Caco-2 (cell line): ENCODE measurements at regions not wholly inside any gene's neighbourhood (a gene's known extent, or its start where the extent isn't known, plus 50 kb on each side); places are given as distances from the start of the nearest gene placed in this dataset.

Experiments
- BruUV-seq: library from RNA; stranded (reverse); fragments of 400-500 nt; replicated peaks from 2 replicates; lab custom pipeline; 2021; lab: Mats Ljungman, UMichigan
- CTCF ChIA-PET: fragments of 300-600 bp; sonication (Branson Sonifier 250); formaldehyde crosslinking; loops from one replicate; lab custom pipeline; 2022; ENCODE audit warnings: antibody characterized with exemption; lab: Charles Lee
- POLR2A ChIA-PET: fragments of 300-600 bp; sonication (Branson Sonifier 250); formaldehyde crosslinking; loops from one replicate; lab custom pipeline; 2022; ENCODE audit warnings: antibody characterized with exemption; lab: Charles Lee
- DNase-seq, 2 experiments: peaks; one replicate each; pipeline versions ENCODE4 v3.0.0 to v3.0.0-alpha.2; 2020 to 2022
- H3K27me3 ChIP-seq: replicated peaks from 2 replicates; pipeline ENCODE4 v1.6.0; 2011; ENCODE audit warnings: low read length; ENCODE audit not compliant: control insufficient read depth, insufficient read depth
- H3K36me3 ChIP-seq: 2 replicates; pipeline ENCODE4 v1.5.1; 2011; ENCODE audit warnings: low read length; ENCODE audit not compliant: control insufficient read depth, insufficient read depth
- H3K4me1 ChIP-seq: fragments of 250-450 bp; sonication (Bioruptor Pico); 2 replicates; pipeline ENCODE4 v1.5.1; 2020; ENCODE audit warnings: mild to moderate bottlenecking
- H3K4me3 ChIP-seq: 2 replicates; pipeline ENCODE4 v1.5.1; 2011; ENCODE audit warnings: low read depth, mild to moderate bottlenecking, control low read depth, low read length
- H3K9me3 ChIP-seq: fragments of 250-450 bp; sonication (Bioruptor Pico); 2 replicates; pipeline ENCODE4 v1.5.1; 2020; ENCODE audit warnings: mild to moderate bottlenecking, moderate library complexity
- H3K27ac Mint-ChIP-seq: one replicate; pipeline ENCODE4 v1.8.0; 2022; ENCODE audit warnings: mixed read lengths; ENCODE audit not compliant: unreplicated experiment
- H3K27me3 Mint-ChIP-seq: one replicate; pipeline ENCODE4 v1.8.0; 2022; ENCODE audit warnings: mixed read lengths; ENCODE audit not compliant: insufficient read depth, unreplicated experiment
- H3K36me3 Mint-ChIP-seq: one replicate; pipeline ENCODE4 v1.8.0; 2022; ENCODE audit warnings: mild to moderate bottlenecking, mixed read lengths; ENCODE audit not compliant: insufficient read depth, unreplicated experiment
- H3K4me1 Mint-ChIP-seq: one replicate; pipeline ENCODE4 v1.8.0; 2022; ENCODE audit warnings: low read depth, mixed read lengths; ENCODE audit not compliant: unreplicated experiment
- H3K4me3 Mint-ChIP-seq: one replicate; pipeline ENCODE4 v1.8.0; 2022; ENCODE audit warnings: mild to moderate bottlenecking, moderate library complexity, mixed read lengths; ENCODE audit not compliant: unreplicated experiment
- H3K9me3 Mint-ChIP-seq: one replicate; pipeline ENCODE4 v1.8.0; 2022; ENCODE audit warnings: mixed read lengths; ENCODE audit not compliant: unreplicated experiment
- intact Hi-C: fragments of 100-400 bp; cut with micrococcal nuclease; formaldehyde crosslinking; loops from one replicate; pipeline ENCODE4 v1.10.0; 2022; ENCODE audit not compliant: unreplicated experiment
- TF ChIP-seq, protein P1 (sequence below), 2 experiments: fragments of 200-600 bp in 1 of 2; IDR thresholded peaks; 1 replicate in 1 of 2; 2 replicates in 1 of 2; pipeline versions ENCODE4 v1.5.1 to v1.8.0; 2011 to 2022; ENCODE audit warnings: antibody characterized with exemption in 1 of 2, control low read depth in 1 of 2, inconsistent platforms in 1 of 2, low read depth in 1 of 2, low read length in 1 of 2, mild to moderate bottlenecking in 1 of 2, moderate library complexity in 1 of 2; ENCODE audit not compliant: insufficient read depth in 1 of 2, severe bottlenecking in 1 of 2, unreplicated experiment in 1 of 2

DNA sequence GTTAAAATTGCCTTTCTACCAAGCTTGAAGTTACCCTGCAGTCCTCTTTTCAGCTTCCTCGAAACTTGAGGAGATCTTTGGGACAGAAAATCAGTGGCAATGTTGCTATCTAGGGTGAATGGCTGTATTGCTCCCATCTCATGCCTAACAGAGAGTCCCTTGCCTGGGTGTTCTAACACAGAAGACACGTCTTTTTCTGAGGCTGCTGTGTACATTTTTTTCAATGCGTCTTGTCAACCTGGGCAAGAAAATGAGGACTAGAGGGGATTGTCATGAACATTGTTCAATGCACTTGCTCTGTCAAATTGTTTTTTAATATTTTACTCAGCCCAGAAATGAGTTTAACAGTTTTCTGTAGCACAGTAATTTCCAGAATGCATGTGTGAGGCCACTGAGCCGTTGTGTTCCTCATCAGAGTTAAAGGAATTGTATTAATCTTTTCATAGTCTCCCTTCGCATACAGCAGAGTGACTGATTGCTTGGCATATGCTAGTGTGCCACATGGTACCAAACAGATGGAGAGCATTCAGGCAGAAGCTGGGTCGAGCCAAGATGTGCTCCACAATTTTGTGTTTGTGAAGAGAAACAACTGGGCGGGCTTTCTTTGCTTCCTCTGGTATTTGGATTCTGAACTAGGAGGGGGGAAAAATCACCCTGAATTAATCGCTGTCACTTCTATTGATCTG, 86.0 kb downstream of the CASP12 start:
- ChIA-PET POLR2A (no interaction called here), CTCF (no interaction called here)
- H3K9me3 Mint-ChIP-seq = no peaks in the 10 kb centered on the region
- Histone ChIP-seq H3K9me3 (no peaks in the 10 kb centered on the region), H3K27me3 (no peaks in the 10 kb centered on the region), H3K4me1 (no peaks in the 10 kb centered on the region), H3K4me3 (no peak overlapping the region), H3K36me3 (no peaks in the 10 kb centered on the region)
- H3K4me3 Mint-ChIP-seq = no peak overlapping the region
- H3K4me1 Mint-ChIP-seq = no peaks in the 10 kb centered on the region
- intact Hi-C loops = no loop called here
- TF ChIP-seq, protein P1, sequence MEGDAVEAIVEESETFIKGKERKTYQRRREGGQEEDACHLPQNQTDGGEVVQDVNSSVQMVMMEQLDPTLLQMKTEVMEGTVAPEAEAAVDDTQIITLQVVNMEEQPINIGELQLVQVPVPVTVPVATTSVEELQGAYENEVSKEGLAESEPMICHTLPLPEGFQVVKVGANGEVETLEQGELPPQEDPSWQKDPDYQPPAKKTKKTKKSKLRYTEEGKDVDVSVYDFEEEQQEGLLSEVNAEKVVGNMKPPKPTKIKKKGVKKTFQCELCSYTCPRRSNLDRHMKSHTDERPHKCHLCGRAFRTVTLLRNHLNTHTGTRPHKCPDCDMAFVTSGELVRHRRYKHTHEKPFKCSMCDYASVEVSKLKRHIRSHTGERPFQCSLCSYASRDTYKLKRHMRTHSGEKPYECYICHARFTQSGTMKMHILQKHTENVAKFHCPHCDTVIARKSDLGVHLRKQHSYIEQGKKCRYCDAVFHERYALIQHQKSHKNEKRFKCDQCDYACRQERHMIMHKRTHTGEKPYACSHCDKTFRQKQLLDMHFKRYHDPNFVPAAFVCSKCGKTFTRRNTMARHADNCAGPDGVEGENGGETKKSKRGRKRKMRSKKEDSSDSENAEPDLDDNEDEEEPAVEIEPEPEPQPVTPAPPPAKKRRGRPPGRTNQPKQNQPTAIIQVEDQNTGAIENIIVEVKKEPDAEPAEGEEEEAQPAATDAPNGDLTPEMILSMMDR (IDR thresholded peaks at IDR 0.05; ENCODE audit: insufficient read depth in 1 of 2, low read depth in 1 of 2, low read length in 1 of 2, severe bottlenecking in 1 of 2, unreplicated experiment in 1 of 2) = no peak
- H3K27me3 Mint-ChIP-seq = no peaks in the 10 kb centered on the region
- BruUV-seq = no TSS peak
- H3K27ac Mint-ChIP-seq = no peak overlapping the region
- no peak for DNase-seq
- H3K36me3 Mint-ChIP-seq = no peaks in the 10 kb centered on the region

DNA sequence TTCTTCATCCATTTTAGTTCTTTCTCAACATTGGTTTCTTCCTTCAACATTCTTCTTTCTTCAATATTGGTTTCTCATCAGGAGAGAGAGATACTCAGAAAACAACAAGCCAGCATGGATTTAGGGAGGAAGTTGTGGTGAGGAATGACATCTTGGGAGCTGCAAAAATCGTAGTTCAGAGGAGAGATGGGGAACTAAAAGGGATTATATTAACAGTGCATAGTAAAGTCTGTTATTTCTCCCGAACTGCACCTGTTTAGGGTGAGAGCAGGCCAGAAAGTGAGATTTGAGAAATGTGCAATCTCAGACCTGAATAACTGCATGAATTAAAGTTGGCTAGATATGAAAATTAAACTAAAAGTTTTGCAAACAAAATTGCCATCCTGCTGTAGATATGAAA, 94.5 kb downstream of the CASP12 start:
- H3K4me3 ChIP-seq = no peak overlapping the region
- ChIA-PET CTCF (no interaction called here), POLR2A (no interaction called here)
- Mint-ChIP-seq H3K27me3 (no peaks in the 10 kb centered on the region), H3K4me1 (peaks cover 6% of the 10 kb centered on the region), H3K27ac (no peak overlapping the region), H3K4me3 (no peak overlapping the region), H3K9me3 (no peaks in the 10 kb centered on the region), H3K36me3 (no peaks in the 10 kb centered on the region)
- H3K9me3 ChIP-seq = no peaks in the 10 kb centered on the region
- no peaks in the 10 kb centered on the region for H3K4me1 ChIP-seq
- TF ChIP-seq, protein P1 (IDR thresholded peaks at IDR 0.05; ENCODE audit: insufficient read depth in 1 of 2, low read depth in 1 of 2, low read length in 1 of 2, severe bottlenecking in 1 of 2, unreplicated experiment in 1 of 2) = no peak
- no TSS peak for BruUV-seq
- no peaks in the 10 kb centered on the region for H3K36me3 ChIP-seq
- H3K27me3 ChIP-seq = no peaks in the 10 kb centered on the region
- no peak for DNase-seq
- intact Hi-C loops = no loop called here

DNA sequence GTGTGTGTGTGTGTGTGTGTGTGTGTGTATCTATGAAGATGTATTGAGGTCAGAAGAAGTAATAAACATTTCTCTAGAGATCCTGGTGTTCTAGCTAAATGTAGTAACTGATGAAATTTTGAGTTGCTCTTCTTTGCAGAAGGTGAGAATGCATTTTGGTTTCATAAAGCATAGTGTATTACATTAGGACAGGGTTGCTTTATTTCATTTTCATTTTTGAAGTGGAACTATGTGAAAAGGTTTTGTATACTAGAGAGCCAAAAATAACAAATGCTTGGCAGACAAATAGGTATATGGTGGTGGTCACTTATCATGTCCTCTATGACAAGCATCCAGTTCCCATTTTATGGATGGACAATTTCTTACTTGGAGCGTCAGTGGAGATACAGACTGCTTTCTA, 99.0 kb downstream of the CASP12 start:
- Histone ChIP-seq H3K9me3 (0 out of 2 replicates have a peak, but pooled peaks cover 8% of the 10 kb centered on the region), H3K4me3 (no peak overlapping the region), H3K36me3 (no peaks in the 10 kb centered on the region), H3K27me3 (no peaks in the 10 kb centered on the region), H3K4me1 (no peaks in the 10 kb centered on the region)
- H3K4me1 Mint-ChIP-seq = peaks cover 6% of the 10 kb centered on the region
- no peaks in the 10 kb centered on the region for H3K36me3 Mint-ChIP-seq
- TF ChIP-seq, protein P1 (IDR thresholded peaks at IDR 0.05; ENCODE audit: insufficient read depth in 1 of 2, low read depth in 1 of 2, low read length in 1 of 2, severe bottlenecking in 1 of 2, unreplicated experiment in 1 of 2) = no peak
- no peaks in the 10 kb centered on the region for H3K27me3 Mint-ChIP-seq
- intact Hi-C loops = no loop called here
- H3K9me3 Mint-ChIP-seq = peaks cover 6% of the 10 kb centered on the region
- H3K27ac Mint-ChIP-seq = no peak overlapping the region
- no peak overlapping the region for H3K4me3 Mint-ChIP-seq
- BruUV-seq = no TSS peak
- no peak for DNase-seq
- ChIA-PET POLR2A (no interaction called here), CTCF (no interaction called here)
